ENCODE measurements at regions not wholly inside any gene's neighbourhood (a gene's known extent, or its start where the extent isn't known, plus 50 kb on each side); places are given as distances from the start of the nearest gene placed in this dataset.

- H3K4me3 ChIP-seq: no peak overlapping the region
- H3K27ac ChIP-seq: no peak overlapping the region
- intact Hi-C loops (cut with DNase I; ENCODE audit: low total_unique reads): no loop called here
- no peaks in the 10 kb centered on the region for H3K4me1 ChIP-seq
- no peak for DNase-seq (ENCODE audit: low spot score in 2 of 2)
- no peaks in the 10 kb centered on the region for H3K27me3 ChIP-seq
- H3K36me3 ChIP-seq: no peaks in the 10 kb centered on the region
- TF ChIP-seq POLR2AphosphoS5 (IDR thresholded peaks at IDR 0.05) (no peak), POLR2A (IDR thresholded peaks at IDR 0.05) (no peak)
- TF ChIP-seq, protein P1, sequence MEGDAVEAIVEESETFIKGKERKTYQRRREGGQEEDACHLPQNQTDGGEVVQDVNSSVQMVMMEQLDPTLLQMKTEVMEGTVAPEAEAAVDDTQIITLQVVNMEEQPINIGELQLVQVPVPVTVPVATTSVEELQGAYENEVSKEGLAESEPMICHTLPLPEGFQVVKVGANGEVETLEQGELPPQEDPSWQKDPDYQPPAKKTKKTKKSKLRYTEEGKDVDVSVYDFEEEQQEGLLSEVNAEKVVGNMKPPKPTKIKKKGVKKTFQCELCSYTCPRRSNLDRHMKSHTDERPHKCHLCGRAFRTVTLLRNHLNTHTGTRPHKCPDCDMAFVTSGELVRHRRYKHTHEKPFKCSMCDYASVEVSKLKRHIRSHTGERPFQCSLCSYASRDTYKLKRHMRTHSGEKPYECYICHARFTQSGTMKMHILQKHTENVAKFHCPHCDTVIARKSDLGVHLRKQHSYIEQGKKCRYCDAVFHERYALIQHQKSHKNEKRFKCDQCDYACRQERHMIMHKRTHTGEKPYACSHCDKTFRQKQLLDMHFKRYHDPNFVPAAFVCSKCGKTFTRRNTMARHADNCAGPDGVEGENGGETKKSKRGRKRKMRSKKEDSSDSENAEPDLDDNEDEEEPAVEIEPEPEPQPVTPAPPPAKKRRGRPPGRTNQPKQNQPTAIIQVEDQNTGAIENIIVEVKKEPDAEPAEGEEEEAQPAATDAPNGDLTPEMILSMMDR (IDR thresholded peaks at IDR 0.05): no peak
- no peaks in the 10 kb centered on the region for H3K9me3 ChIP-seq
These were observed 172.3 kb upstream of the IRX6 start for GRCh38 chr16:55151561-55152305.

- no peaks in the 10 kb centered on the region for H3K36me3 ChIP-seq
- DNase-seq (ENCODE audit: low spot score in 2 of 2): no peak
- no peaks in the 10 kb centered on the region for H3K4me1 ChIP-seq
- no peak overlapping the region for H3K4me3 ChIP-seq
- H3K27me3 ChIP-seq: no peaks in the 10 kb centered on the region
- H3K27ac ChIP-seq: no peak overlapping the region
- H3K9me3 ChIP-seq: peaks cover 0 to 2% of the 10 kb centered on the region in 2 donors
- TF ChIP-seq POLR2A (IDR thresholded peaks at IDR 0.05) (no peak), POLR2AphosphoS5 (IDR thresholded peaks at IDR 0.05) (no peak)
- TF ChIP-seq, protein P1 (IDR thresholded peaks at IDR 0.05): no peak
- intact Hi-C loops (cut with DNase I; ENCODE audit: low total_unique reads): no loop called here
These were observed 171.1 kb upstream of the IRX6 start for GRCh38 chr16:55152875-55153390.

- no peak overlapping the region for H3K4me3 ChIP-seq
- no peaks in the 10 kb centered on the region for H3K36me3 ChIP-seq
- no peak overlapping the region for H3K27ac ChIP-seq
- no peak for DNase-seq (ENCODE audit: low spot score in 2 of 2)
- intact Hi-C loops (cut with DNase I; ENCODE audit: low total_unique reads): no loop called here
- no peaks in the 10 kb centered on the region for H3K27me3 ChIP-seq
- H3K9me3 ChIP-seq: peaks cover 2 to 5% of the 10 kb centered on the region in 2 donors
- TF ChIP-seq, protein P1 (IDR thresholded peaks at IDR 0.05): no peak
- TF ChIP-seq POLR2AphosphoS5 (IDR thresholded peaks at IDR 0.05): no peak
- no peaks in the 10 kb centered on the region for H3K4me1 ChIP-seq
These were observed 169.7 kb upstream of the IRX6 start for GRCh38 chr16:55154262-55154661.

- peaks cover 5 to 9% of the 10 kb centered on the region in 2 donors for H3K9me3 ChIP-seq
- no peaks in the 10 kb centered on the region for H3K36me3 ChIP-seq
- intact Hi-C loops (cut with DNase I; ENCODE audit: low total_unique reads): no loop called here
- no peak for TF ChIP-seq POLR2AphosphoS5 (IDR thresholded peaks at IDR 0.05)
- TF ChIP-seq POLR2A (IDR thresholded peaks at IDR 0.05): no peak
- TF ChIP-seq, protein P1 (IDR thresholded peaks at IDR 0.05): no peak
- no peak overlapping the region for H3K4me3 ChIP-seq
- no peak overlapping the region for H3K27ac ChIP-seq
- H3K4me1 ChIP-seq: no peaks in the 10 kb centered on the region
- no peak for DNase-seq (ENCODE audit: low spot score in 2 of 2)
- H3K27me3 ChIP-seq: no peaks in the 10 kb centered on the region
These were observed 169.0 kb upstream of the IRX6 start for GRCh38 chr16:55154956-55155355.

DNA sequence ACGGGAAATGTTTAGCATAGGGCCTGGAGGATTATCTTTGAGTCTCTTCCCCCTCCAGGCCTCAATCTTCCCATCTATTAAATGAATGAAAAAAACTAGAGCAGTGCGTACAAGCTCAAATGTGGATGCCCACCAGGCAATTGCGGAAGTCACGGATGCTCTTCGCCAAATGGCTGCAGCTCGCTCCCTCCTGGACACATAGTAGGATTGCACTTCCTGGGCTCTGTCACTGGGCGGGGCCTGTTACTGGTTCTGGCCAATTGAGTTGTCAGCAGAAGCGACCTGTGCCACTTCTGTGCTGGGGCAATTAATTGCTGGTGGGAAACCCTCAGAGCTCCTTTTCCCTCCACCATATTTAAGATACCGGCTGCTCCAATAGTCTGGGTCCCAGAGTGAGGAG lies 168.2 kb upstream of the IRX6 start:
- Histone ChIP-seq H3K27me3 (no peaks in the 10 kb centered on the region), H3K4me1 (no peaks in the 10 kb centered on the region), H3K27ac (no peak overlapping the region), H3K4me3 (no peak overlapping the region), H3K9me3 (peaks cover 5 to 9% of the 10 kb centered on the region in 2 donors), H3K36me3 (no peaks in the 10 kb centered on the region)
- intact Hi-C loops (cut with DNase I; ENCODE audit: low total_unique reads): no loop called here
- no peak for TF ChIP-seq POLR2A (IDR thresholded peaks at IDR 0.05)
- no peak for TF ChIP-seq POLR2AphosphoS5 (IDR thresholded peaks at IDR 0.05)
- TF ChIP-seq, protein P1 (IDR thresholded peaks at IDR 0.05): no peak
- DNase-seq (ENCODE audit: low spot score in 2 of 2): no peak
